ENCODE measurements at regions not wholly inside any gene's neighbourhood (a gene's known extent, or its start where the extent isn't known, plus 50 kb on each side); places are given as distances from the start of the nearest gene placed in this dataset.

GRCh38 chr3:177487635-177488186 lies 290.4 kb upstream of the TBL1XR1 start (continued):
- TF ChIP-seq RBBP5 (IDR thresholded peaks at IDR 0.05; ENCODE audit: borderline replicate concordance, low read depth, low read length), result no peak
- TF ChIP-seq BACH1 (IDR thresholded peaks at IDR 0.05; ENCODE audit: low read length), result no peak
